ENCODE measurements at regions not wholly inside any gene's neighbourhood (a gene's known extent, or its start where the extent isn't known, plus 50 kb on each side); places are given as distances from the start of the nearest gene placed in this dataset.

GRCh38 chr2:118351796-118352195 is 263.5 kb downstream of the INSIG2 start:
- DNase-seq (ENCODE audit: low read depth, low spot score), result no peak
- no peaks in the 10 kb centered on the region for H3K36me3 ChIP-seq (ENCODE audit: control insufficient read depth in 2 of 2, insufficient read depth in 2 of 2, low read length in 1 of 2)
- intact Hi-C loops (cut with micrococcal nuclease; ENCODE audit: unreplicated experiment) (no loop called here), in situ Hi-C loops (cut with MboI) (no loop called here)
- H3K9me3 ChIP-seq (replicated peaks; ENCODE audit: control insufficient read depth, insufficient read depth, low read length), result no peaks in the 10 kb centered on the region
- ChIA-PET SMC1A (ENCODE audit: uncharacterized antibody, unreplicated experiment) (no interaction called here), POLR2A (no interaction called here), CTCF (no interaction called here), RAD21 (ENCODE audit: unreplicated experiment) (no interaction called here)
- 38% methylated on average over 2 of the region's 2 CpGs for WGBS (ENCODE audit: insufficient coverage, insufficient replicate concordance, low lambda C conversion rate, missing lambda C conversion rate)
- no peaks in the 10 kb centered on the region for H3K79me2 ChIP-seq (ENCODE audit: control insufficient read depth, insufficient read depth, low read length)
- BruUV-seq (replicated peaks), result no TSS peak
- FAIRE-seq, result no peak
- no peak overlapping the region for H3K9ac ChIP-seq (ENCODE audit: control insufficient read depth, insufficient read depth, low read length)
- H3K27me3 ChIP-seq (replicated peaks in 1 of 2; ENCODE audit: control insufficient read depth in 2 of 2, insufficient read depth in 2 of 2, low read length in 1 of 2), result no peaks in the 10 kb centered on the region; a peak in 1 of 4 replicates
- H3K4me2 ChIP-seq (ENCODE audit: control insufficient read depth, insufficient read depth), result no peak overlapping the region
- H3K4me1 ChIP-seq (ENCODE audit: control insufficient read depth, insufficient read depth, low read length), result no peaks in the 10 kb centered on the region
- H4K20me1 ChIP-seq (ENCODE audit: control insufficient read depth, insufficient read depth), result no peaks in the 10 kb centered on the region
- no peak overlapping the region for H3K4me3 ChIP-seq
- no peak overlapping the region for H2AFZ ChIP-seq (ENCODE audit: control insufficient read depth, low read depth, low read length)
- H3K27ac ChIP-seq (ENCODE audit: control insufficient read depth, insufficient read depth), result no peak overlapping the region
- no peak for ATAC-seq
- no peak for TF ChIP-seq PML (IDR thresholded peaks at IDR 0.05; ENCODE audit: low read length)
- TF ChIP-seq ZNF384 (IDR thresholded peaks at IDR 0.05; ENCODE audit: borderline replicate concordance, low read depth, low read length), result no peak
- TF ChIP-seq SP1 (IDR thresholded peaks at IDR 0.05; ENCODE audit: low read depth, low read length), result no peak
- TF ChIP-seq CHD4 (IDR thresholded peaks at IDR 0.05), result no peak
- TF ChIP-seq ZSCAN29 (IDR thresholded peaks at IDR 0.05), result no peak
- no peak for TF ChIP-seq RELB (IDR thresholded peaks at IDR 0.05; ENCODE audit: low read depth)
- TF ChIP-seq ZNF622 (IDR thresholded peaks at IDR 0.05), result no peak
- TF ChIP-seq E2F4 (IDR thresholded peaks at IDR 0.05; ENCODE audit: low read depth, low read length), result no peak
- TF ChIP-seq NFIC (IDR thresholded peaks at IDR 0.05; ENCODE audit: low read depth, low read length), result no peak
- no peak for TF ChIP-seq RAD51 (IDR thresholded peaks at IDR 0.05)
- TF ChIP-seq NFYB (IDR thresholded peaks at IDR 0.05; ENCODE audit: insufficient read depth, low read depth, low read length), result no peak

Data from GM12878 (cell line).